ENCODE measurements at regions not wholly inside any gene's neighbourhood (a gene's known extent, or its start where the extent isn't known, plus 50 kb on each side); places are given as distances from the start of the nearest gene placed in this dataset.

DNA sequence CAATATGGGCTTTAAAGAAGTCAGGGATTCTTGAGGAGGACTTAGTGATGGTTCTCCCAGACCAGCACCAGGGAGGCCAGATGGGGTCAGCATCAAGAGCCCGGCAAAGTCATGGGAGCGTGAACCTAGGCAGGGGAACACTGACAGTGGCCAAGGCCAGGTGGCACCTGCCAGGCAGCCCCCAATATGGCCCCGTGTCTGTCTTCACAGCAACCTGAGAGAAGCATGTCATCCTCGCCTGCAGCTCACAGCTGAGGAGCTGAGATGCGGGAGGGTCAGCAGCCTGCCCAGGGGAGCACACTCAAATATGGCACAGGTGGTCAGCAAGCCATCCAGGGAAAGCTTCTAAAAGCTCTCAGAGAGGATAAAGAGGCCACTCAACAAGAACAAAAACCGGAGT lies 105.7 kb upstream of the GPC1 start:
- Histone ChIP-seq H3K27ac (ENCODE audit: low read depth, low read length) (no peak overlapping the region), H3K36me3 (ENCODE audit: control insufficient read depth, insufficient read depth, low read length) (no peaks in the 10 kb centered on the region), H3K4me1 (ENCODE audit: control insufficient read depth, insufficient read depth, low read length) (no peaks in the 10 kb centered on the region), H3K9ac (ENCODE audit: low read depth, low read length) (no peak overlapping the region), H3K27me3 (ENCODE audit: control insufficient read depth, insufficient read depth, low read length) (no peaks in the 10 kb centered on the region; the same call in 1 of the 2 replicates), H3K9me3 (ENCODE audit: control insufficient read depth, insufficient read depth, low read length) (peaks cover 9% of the 10 kb centered on the region; the same call in 1 of the 2 replicates), H3K4me3 (ENCODE audit: low read depth, low read length) (no peak overlapping the region)

DNA sequence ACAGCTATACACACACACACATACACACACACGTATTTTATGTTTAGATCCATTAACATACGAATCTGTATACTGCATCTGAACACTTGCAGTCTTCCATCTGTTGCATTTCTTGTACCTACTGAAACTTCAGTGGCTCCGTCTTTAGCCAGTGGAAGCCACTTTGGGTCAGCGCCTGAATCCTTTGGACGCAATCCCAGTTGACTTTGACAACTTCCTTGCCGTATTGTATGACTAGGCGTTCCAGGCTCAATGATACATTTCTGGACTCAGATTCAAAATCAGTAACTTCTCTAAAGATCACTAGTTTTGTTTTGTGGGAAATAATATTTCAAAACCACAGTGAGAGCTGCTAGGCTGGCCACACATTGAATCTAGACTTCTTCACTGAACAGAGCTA lies 101.5 kb upstream of the GPC1 start:
- Histone ChIP-seq H3K9me3 (ENCODE audit: control insufficient read depth, insufficient read depth, low read length) (peaks cover 9% of the 10 kb centered on the region; the same call in 1 of the 2 replicates), H3K9ac (ENCODE audit: low read depth, low read length) (no peak overlapping the region), H3K4me1 (ENCODE audit: control insufficient read depth, insufficient read depth, low read length) (no peaks in the 10 kb centered on the region), H3K27ac (ENCODE audit: low read depth, low read length) (no peak overlapping the region), H3K4me3 (ENCODE audit: low read depth, low read length) (no peak overlapping the region), H3K36me3 (ENCODE audit: control insufficient read depth, insufficient read depth, low read length) (no peaks in the 10 kb centered on the region), H3K27me3 (ENCODE audit: control insufficient read depth, insufficient read depth, low read length) (no peaks in the 10 kb centered on the region; the same call in 1 of the 2 replicates)

DNA sequence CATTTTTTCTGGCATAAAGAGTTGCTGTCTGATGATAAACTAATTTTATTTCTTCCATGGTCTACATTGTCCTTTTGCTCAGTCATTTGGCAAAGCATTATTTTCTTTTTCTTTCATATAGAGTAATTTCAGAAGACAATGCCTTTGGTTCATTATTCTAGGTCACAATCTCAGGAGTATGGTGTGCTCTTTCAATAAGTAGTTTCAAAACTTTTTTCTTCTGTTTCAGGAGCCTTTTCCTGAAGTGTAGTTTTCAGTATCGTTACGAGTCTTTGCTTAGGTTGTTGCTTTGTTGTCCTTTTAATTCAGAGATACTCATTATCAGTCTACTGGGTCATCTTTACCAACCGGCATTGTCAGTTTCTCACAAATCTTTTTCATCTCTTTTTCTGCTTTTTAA lies 100.4 kb upstream of the GPC1 start:
- H3K36me3 ChIP-seq (ENCODE audit: control insufficient read depth, insufficient read depth, low read length) = no peaks in the 10 kb centered on the region
- no peak overlapping the region for H3K9ac ChIP-seq (ENCODE audit: low read depth, low read length)
- H3K27me3 ChIP-seq (ENCODE audit: control insufficient read depth, insufficient read depth, low read length) = no peaks in the 10 kb centered on the region; the same call in 1 of the 2 replicates
- H3K4me1 ChIP-seq (ENCODE audit: control insufficient read depth, insufficient read depth, low read length) = no peaks in the 10 kb centered on the region
- no peak overlapping the region for H3K4me3 ChIP-seq (ENCODE audit: low read depth, low read length)
- H3K27ac ChIP-seq (ENCODE audit: low read depth, low read length) = no peak overlapping the region
- peaks cover 9% of the 10 kb centered on the region; the same call in 1 of the 2 replicates for H3K9me3 ChIP-seq (ENCODE audit: control insufficient read depth, insufficient read depth, low read length)

DNA sequence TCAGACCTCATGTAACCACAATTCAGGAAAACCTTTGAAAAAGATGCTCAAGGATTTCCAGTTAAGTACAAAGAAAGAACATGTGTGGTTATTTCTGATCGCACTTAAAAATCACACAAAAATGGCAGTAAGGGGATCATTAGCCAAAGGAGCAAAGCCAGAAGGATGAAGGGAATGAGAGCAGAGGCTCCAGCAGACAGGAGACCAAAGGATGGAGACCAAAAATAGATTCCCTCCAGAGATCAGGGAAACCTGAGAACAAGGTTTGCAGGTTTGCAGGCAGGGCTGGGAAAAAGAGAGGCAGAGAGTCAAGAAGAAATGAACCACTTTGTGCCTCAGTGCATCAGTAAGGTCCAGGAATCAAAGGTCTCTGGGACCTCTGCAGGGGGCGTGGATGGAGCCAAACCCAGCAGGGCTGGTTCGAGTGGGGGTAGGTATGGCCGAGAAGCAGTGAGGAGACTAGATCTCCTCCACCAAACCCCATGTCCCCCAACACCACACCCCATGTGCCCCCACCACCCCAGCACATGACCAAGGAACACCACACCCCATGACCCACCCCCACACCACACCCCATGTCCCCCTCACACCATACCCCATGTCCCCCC lies 98.5 kb upstream of the GPC1 start:
- Histone ChIP-seq H3K27me3 (ENCODE audit: control insufficient read depth, insufficient read depth, low read length) (no peaks in the 10 kb centered on the region; the same call in 1 of the 2 replicates), H3K4me3 (ENCODE audit: low read depth, low read length) (no peak overlapping the region), H3K27ac (ENCODE audit: low read depth, low read length) (no peak overlapping the region), H3K36me3 (ENCODE audit: control insufficient read depth, insufficient read depth, low read length) (no peaks in the 10 kb centered on the region), H3K4me1 (ENCODE audit: control insufficient read depth, insufficient read depth, low read length) (no peaks in the 10 kb centered on the region), H3K9ac (ENCODE audit: low read depth, low read length) (no peak overlapping the region), H3K9me3 (ENCODE audit: control insufficient read depth, insufficient read depth, low read length) (peaks cover 2% of the 10 kb centered on the region; the same call in 1 of the 2 replicates)

DNA sequence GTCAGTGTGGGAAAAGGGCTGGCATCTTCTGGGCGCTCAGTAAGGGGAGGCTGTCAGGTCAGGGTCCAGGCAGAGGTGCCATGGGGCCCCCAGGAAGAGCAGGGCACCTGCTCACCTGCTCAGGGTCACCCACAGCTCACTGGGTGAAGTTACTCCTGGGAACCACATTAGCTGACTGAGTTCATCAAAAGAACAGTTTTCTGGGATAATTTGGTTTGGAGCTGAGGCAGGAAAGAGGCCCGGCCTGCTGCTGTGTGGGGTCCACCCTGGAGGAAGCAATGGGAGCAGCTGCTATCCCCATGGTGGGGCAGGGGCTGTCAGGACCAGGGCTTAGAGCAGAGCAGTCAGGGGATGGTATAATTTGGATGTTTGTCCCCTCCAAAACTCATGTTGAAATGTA lies 97.2 kb upstream of the GPC1 start:
- H3K9ac ChIP-seq (ENCODE audit: low read depth, low read length) = no peak overlapping the region
- no peaks in the 10 kb centered on the region; the same call in 1 of the 2 replicates for H3K27me3 ChIP-seq (ENCODE audit: control insufficient read depth, insufficient read depth, low read length)
- no peaks in the 10 kb centered on the region for H3K4me1 ChIP-seq (ENCODE audit: control insufficient read depth, insufficient read depth, low read length)
- H3K9me3 ChIP-seq (ENCODE audit: control insufficient read depth, insufficient read depth, low read length) = no peaks in the 10 kb centered on the region; the same call in 1 of the 2 replicates
- H3K27ac ChIP-seq (ENCODE audit: low read depth, low read length) = no peak overlapping the region
- H3K4me3 ChIP-seq (ENCODE audit: low read depth, low read length) = no peak overlapping the region
- H3K36me3 ChIP-seq (ENCODE audit: control insufficient read depth, insufficient read depth, low read length) = no peaks in the 10 kb centered on the region

DNA sequence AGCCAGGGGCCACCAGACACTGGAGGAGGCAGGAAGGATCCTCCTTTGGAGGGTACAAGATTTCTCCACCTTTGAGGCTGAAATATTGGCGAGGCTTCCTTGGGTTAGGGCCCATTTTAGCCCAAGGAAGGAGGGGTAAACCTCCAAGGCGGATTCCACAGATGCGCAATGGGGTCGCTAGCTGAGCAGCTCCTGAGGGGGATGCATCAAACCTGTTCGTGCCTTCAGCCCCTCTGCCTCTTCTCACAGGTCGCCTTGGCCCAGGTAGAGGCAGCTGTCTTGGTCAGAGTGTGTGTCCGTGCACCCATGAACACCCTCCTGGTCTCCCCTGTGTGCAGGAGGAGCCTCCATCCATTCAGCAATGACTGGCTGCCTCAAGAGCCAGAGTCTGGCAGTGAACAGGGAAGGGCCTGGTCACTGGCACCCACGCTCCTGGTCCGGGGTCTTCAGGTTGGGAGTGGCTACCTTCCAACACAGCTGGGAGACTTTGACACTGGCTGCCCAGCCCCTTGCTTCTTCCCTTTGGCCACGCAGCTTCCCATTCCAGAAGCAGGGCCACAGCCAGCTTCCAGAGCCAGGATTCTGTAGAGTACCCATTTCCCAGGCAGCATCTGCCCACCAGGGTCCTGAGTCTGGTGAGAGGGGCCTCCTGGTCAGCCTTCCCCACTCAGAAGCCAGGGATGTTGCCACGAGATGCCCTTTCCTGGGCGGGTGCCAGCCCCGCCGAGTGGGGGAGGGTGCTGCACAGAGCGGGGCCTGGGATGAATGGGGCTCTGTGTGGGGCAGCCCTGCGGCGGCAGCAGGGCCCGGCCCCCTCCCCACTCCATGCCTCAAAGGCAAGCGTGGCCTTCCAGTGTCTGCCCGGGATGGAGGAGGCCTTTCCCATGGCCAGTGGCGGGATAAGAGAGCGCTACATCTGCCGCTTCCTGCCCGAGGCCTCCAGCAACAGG lies 95.8 kb upstream of the GPC1 start:
- H3K27me3 ChIP-seq (ENCODE audit: control insufficient read depth, insufficient read depth, low read length) = no peaks in the 10 kb centered on the region
- H3K4me3 ChIP-seq (ENCODE audit: low read depth, low read length) = no peak overlapping the region
- H3K4me1 ChIP-seq (ENCODE audit: control insufficient read depth, insufficient read depth, low read length) = no peaks in the 10 kb centered on the region
- no peaks in the 10 kb centered on the region for H3K36me3 ChIP-seq (ENCODE audit: control insufficient read depth, insufficient read depth, low read length)
- H3K9ac ChIP-seq (ENCODE audit: low read depth, low read length) = no peak overlapping the region
- H3K27ac ChIP-seq (ENCODE audit: low read depth, low read length) = no peak overlapping the region
- no peaks in the 10 kb centered on the region; the same call in 1 of the 2 replicates for H3K9me3 ChIP-seq (ENCODE audit: control insufficient read depth, insufficient read depth, low read length)

DNA sequence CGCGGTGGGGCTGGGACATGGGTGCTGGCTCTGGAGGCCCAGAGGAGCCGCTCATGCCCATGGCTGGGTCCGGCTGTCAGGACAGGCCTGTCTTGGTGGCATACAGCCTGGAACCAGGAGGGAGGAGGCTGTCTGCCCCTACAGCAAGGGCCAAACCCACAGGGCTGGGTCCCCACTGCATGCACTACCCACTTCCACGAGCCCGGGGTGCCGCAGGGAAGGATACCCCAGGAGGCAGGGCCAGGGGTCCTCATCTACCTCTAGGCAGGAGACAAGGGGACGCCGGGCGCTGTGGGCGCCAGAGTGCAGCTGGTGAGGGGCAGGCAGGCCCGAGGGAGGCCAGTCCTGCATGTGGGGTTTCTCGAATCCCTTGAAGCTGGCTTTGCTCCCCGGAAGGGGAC lies 95.1 kb upstream of the GPC1 start:
- Histone ChIP-seq H3K9me3 (ENCODE audit: control insufficient read depth, insufficient read depth, low read length) (no peaks in the 10 kb centered on the region; the same call in 1 of the 2 replicates), H3K9ac (ENCODE audit: low read depth, low read length) (no peak overlapping the region), H3K4me3 (ENCODE audit: low read depth, low read length) (no peak overlapping the region), H3K4me1 (ENCODE audit: control insufficient read depth, insufficient read depth, low read length) (no peaks in the 10 kb centered on the region), H3K36me3 (ENCODE audit: control insufficient read depth, insufficient read depth, low read length) (no peaks in the 10 kb centered on the region), H3K27ac (ENCODE audit: low read depth, low read length) (no peak overlapping the region), H3K27me3 (ENCODE audit: control insufficient read depth, insufficient read depth, low read length) (no peaks in the 10 kb centered on the region)

DNA sequence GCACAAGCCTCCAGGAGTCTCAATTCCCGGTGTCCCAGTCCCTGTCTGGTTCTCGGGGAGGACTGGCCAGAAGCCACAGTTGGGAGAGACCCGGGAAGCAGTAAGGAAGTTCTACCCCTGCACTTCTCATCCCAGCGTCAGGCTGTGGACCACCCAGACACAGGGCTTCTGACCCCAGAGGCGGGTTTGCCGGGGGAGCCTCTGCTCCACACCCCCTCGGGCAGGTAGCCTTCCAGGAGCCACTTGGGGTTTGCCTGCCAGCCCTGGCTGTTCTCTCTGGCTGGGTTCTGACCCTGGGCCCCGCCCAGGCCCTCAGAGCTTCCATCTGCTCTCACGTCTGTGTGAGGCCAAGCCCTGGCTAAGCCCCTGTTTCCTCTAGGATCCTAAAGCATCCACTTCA lies 94.4 kb upstream of the GPC1 start:
- Histone ChIP-seq H3K36me3 (ENCODE audit: control insufficient read depth, insufficient read depth, low read length) (no peaks in the 10 kb centered on the region), H3K27ac (ENCODE audit: low read depth, low read length) (no peak overlapping the region), H3K4me3 (ENCODE audit: low read depth, low read length) (no peak overlapping the region), H3K4me1 (ENCODE audit: control insufficient read depth, insufficient read depth, low read length) (no peaks in the 10 kb centered on the region), H3K9ac (ENCODE audit: low read depth, low read length) (no peak overlapping the region), H3K9me3 (ENCODE audit: control insufficient read depth, insufficient read depth, low read length) (no peaks in the 10 kb centered on the region; the same call in 1 of the 2 replicates), H3K27me3 (ENCODE audit: control insufficient read depth, insufficient read depth, low read length) (no peaks in the 10 kb centered on the region)

DNA sequence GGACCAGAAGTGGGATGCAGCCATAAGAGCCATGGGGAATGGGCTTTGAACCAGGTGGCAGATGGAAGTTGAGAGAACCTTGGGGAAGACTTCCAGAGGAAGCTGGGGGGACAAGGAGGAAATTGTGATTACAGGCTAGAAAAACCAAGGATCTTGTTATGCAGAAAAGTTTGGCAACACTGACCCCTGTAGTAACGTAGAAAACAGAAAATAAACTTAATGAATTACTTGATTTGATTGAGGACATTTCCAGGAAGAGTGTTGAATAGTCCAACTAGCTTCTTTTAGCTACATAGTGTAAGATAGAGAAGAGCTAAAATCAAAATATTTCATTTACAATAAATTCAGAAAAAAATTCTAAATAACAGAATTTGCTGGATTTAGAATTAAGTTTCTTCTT lies 91.9 kb upstream of the GPC1 start:
- Histone ChIP-seq H3K4me3 (ENCODE audit: low read depth, low read length) (no peak overlapping the region), H3K9ac (ENCODE audit: low read depth, low read length) (no peak overlapping the region), H3K27me3 (ENCODE audit: control insufficient read depth, insufficient read depth, low read length) (no peaks in the 10 kb centered on the region), H3K9me3 (ENCODE audit: control insufficient read depth, insufficient read depth, low read length) (no peaks in the 10 kb centered on the region; the same call in 1 of the 2 replicates), H3K36me3 (ENCODE audit: control insufficient read depth, insufficient read depth, low read length) (no peaks in the 10 kb centered on the region), H3K4me1 (ENCODE audit: control insufficient read depth, insufficient read depth, low read length) (no peaks in the 10 kb centered on the region), H3K27ac (ENCODE audit: low read depth, low read length) (no peak overlapping the region)

DNA sequence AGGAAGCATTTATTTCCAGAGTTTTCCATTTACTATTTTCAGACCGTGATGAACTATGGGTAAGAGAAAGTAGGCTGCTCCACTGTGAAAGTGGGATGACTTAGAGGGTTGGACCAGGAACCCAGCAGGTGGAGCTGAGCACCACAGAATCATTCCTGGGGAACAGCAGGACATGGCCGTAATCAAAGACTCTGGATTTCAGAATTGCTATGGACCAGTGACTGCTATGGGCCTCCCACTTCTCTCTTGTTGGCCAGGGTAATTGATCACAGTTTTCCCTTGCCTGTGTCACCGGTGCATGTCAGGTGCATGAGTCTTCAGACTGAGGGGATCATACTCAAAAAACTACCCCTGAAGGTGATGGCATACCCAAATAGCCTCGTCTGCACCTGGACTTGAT lies 90.6 kb upstream of the GPC1 start:
- no peaks in the 10 kb centered on the region for H3K36me3 ChIP-seq (ENCODE audit: control insufficient read depth, insufficient read depth, low read length)
- no peaks in the 10 kb centered on the region for H3K4me1 ChIP-seq (ENCODE audit: control insufficient read depth, insufficient read depth, low read length)
- no peak overlapping the region for H3K27ac ChIP-seq (ENCODE audit: low read depth, low read length)
- H3K27me3 ChIP-seq (ENCODE audit: control insufficient read depth, insufficient read depth, low read length) = no peaks in the 10 kb centered on the region
- no peak overlapping the region for H3K9ac ChIP-seq (ENCODE audit: low read depth, low read length)
- H3K9me3 ChIP-seq (ENCODE audit: control insufficient read depth, insufficient read depth, low read length) = no peaks in the 10 kb centered on the region; the same call in 1 of the 2 replicates
- H3K4me3 ChIP-seq (ENCODE audit: low read depth, low read length) = no peak overlapping the region

Measured in HUES48 (cell line).